Neural cell (in vitro differentiated cells): ENCODE measurements at regions not wholly inside any gene's neighbourhood (a gene's known extent, or its start where the extent isn't known, plus 50 kb on each side); places are given as distances from the start of the nearest gene placed in this dataset.

Source experiments
- CTCF ChIP-seq: fragments of 450-650 bp; IDR thresholded peaks from 2 replicates; pipeline ENCODE4 v1.5.1; 2014; ENCODE audit warnings: antibody characterized with exemption, mild to moderate bottlenecking, moderate library complexity; ENCODE audit not compliant: poor library complexity, severe bottlenecking
- EP300 ChIP-seq: fragments of 450-650 bp; conservative IDR thresholded peaks from 2 replicates; pipeline ENCODE4 v1.6.1; 2014; ENCODE audit warnings: antibody characterized with exemption, mild to moderate bottlenecking, moderate library complexity; ENCODE audit not compliant: poor library complexity, severe bottlenecking
- EZH2 ChIP-seq: fragments of 200-600, 300-800 bp; shearing (Covaris generic), sonication (generic); IDR thresholded peaks from 2 replicates; pipeline ENCODE4 v1.6.1; 2014; ENCODE audit warnings: antibody characterized with exemption, low read length, borderline replicate concordance, mild to moderate bottlenecking; ENCODE audit not compliant: insufficient read depth, poor library complexity, severe bottlenecking
- REST ChIP-seq: IDR thresholded peaks from 2 replicates; pipeline ENCODE4 v1.6.1; 2012; ENCODE audit warnings: borderline replicate concordance

DNA sequence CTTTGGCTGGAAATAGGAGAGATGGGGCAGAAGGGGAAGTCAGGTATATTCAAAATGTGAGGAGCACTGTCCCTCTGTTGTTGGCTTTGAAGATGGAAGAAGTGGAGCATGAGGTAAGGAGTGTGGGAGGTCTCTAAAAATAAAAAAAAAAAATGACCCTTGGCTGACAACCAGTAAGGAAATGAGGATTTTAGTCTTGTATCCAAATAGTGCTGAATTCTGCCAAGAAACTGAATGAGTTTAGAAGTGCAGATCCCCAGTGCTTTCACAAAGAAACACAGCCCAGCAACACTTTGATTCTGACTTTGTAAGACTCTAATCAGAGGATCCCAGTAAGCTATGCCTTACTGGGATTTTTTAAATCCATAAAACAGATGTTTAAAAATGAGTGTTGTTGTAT is 367.9 kb downstream of the CYLC2 start:
- TF ChIP-seq CTCF: no peak
- TF ChIP-seq REST: no peak
- TF ChIP-seq EP300: no peak
- TF ChIP-seq EZH2: no peak
